Psoas muscle (tissue), 7 donors: ENCODE measurements at regions not wholly inside any gene's neighbourhood (a gene's known extent, or its start where the extent isn't known, plus 50 kb on each side); places are given as distances from the start of the nearest gene placed in this dataset.

Experiments
- ATAC-seq, 4 donors: fragments of 200-7000 bp; cut with Tn5 transposase; one replicate each; pipeline ENCODE4 v1.9.1; 2020; ENCODE audit warnings: moderate library complexity in 3 of 4, mild to moderate bottlenecking in 2 of 4
- DNase-seq, 2 donors: peaks; one replicate each; pipeline ENCODE4 v3.0.0-alpha.2; 2020
- H3K27ac ChIP-seq: fragments of 200-600 bp; one replicate; pipeline ENCODE4 v1.8.0; 2022
- H3K27me3 ChIP-seq, 3 donors: fragments of 200-600 bp in 1 of 3; one replicate each; pipeline versions ENCODE4 v1.6.1 to v1.8.0; 2013 to 2022; ENCODE audit warnings: low read length in 2 of 3, mild to moderate bottlenecking in 2 of 3, moderate library complexity in 1 of 3; ENCODE audit not compliant: insufficient read depth in 3 of 3
- H3K36me3 ChIP-seq, 2 donors: fragments of 200-600 bp in 1 of 2; one replicate each; pipeline versions ENCODE4 v1.6.1 to v1.8.0; 2013 to 2022; ENCODE audit warnings: low read depth in 1 of 2, mild to moderate bottlenecking in 1 of 2, moderate library complexity in 1 of 2; ENCODE audit not compliant: insufficient read depth in 1 of 2
- H3K4me1 ChIP-seq: fragments of 200-600 bp; one replicate; pipeline ENCODE4 v1.8.0; 2022
- H3K4me3 ChIP-seq: fragments of 200-600 bp; one replicate; pipeline ENCODE4 v1.8.0; 2022; ENCODE audit warnings: mild to moderate bottlenecking
- H3K9me3 ChIP-seq: fragments of 200-600 bp; one replicate; pipeline ENCODE4 v1.8.0; 2022
- CTCF ChIP-seq: fragments of 200-600 bp; IDR thresholded peaks from one replicate; pipeline ENCODE4 v1.8.0; 2022; ENCODE audit warnings: antibody characterized with exemption
- WGBS, 3 donors: extraction: QIAGEN DNeasy Blood & Tissue Kit; methylation state at CpG; one replicate each; pipeline versions ENCODE4 v1.1.6 to v1.1.7; 2013; 5-methylcytosine and 5-hydroxymethylcytosine counted together
- intact Hi-C, 2 donors: fragments of 100-400 bp; cut with DNase I; formaldehyde crosslinking; loops; one replicate each; pipeline versions ENCODE4 v1.11.0 to v1.14.2; 2022
- donor health status: healthy with polysubstance abuse.
- donor health status: DM: no; HTN: no; CAD: no; lungs with moderate emphysema.
- donor health status: Bipolar disorder and iron deficiency.
- donor health status: healthy.
- donor health status: DM: yes; HTN: yes; CAD: no.
- donor health status: DM: no; HTN: no; CAD: no.
- donor health status: DM: yes; HTN: yes; CAD: no.

GRCh38 chr13:111625526-111626315 is 305.3 kb downstream of the TEX29 start:
- Histone ChIP-seq H3K27me3 (peaks cover 0 to 7% (median 0%) of the 10 kb centered on the region in 3 donors), H3K27ac (no peak overlapping the region), H3K4me1 (no peaks in the 10 kb centered on the region), H3K36me3 (no peaks in the 10 kb centered on the region), H3K4me3 (no peak overlapping the region), H3K9me3 (no peaks in the 10 kb centered on the region)
- 70 to 75% (median 73%) methylated on average over 13 of the region's 13 CpGs for WGBS, 3 donors
- DNase-seq (no peak), ATAC-seq (no peak)
- TF ChIP-seq CTCF, result no peak
- intact Hi-C loops, result no loop called here

- peaks cover 0 to 7% (median 0%) of the 10 kb centered on the region in 3 donors for H3K27me3 ChIP-seq
- no peaks in the 10 kb centered on the region for H3K9me3 ChIP-seq
- H3K27ac ChIP-seq, result no peak overlapping the region
- H3K4me1 ChIP-seq, result no peaks in the 10 kb centered on the region
- ATAC-seq, result no peak
- TF ChIP-seq CTCF, result no peak
- H3K36me3 ChIP-seq, result no peaks in the 10 kb centered on the region
- intact Hi-C loops, result no loop called here
- H3K4me3 ChIP-seq, result no peak overlapping the region
- DNase-seq, result no peak
- 29 to 46% (median 31%) methylated on average over 18 of the region's 18 CpGs for WGBS, 3 donors
Observed at GRCh38 chr13:111626371-111627305, 306.2 kb downstream of the TEX29 start.

- no peaks in the 10 kb centered on the region for H3K36me3 ChIP-seq
- H3K27me3 ChIP-seq, result peaks cover 0 to 10% (median 0%) of the 10 kb centered on the region in 3 donors
- ATAC-seq, result no peak
- no peak overlapping the region for H3K4me3 ChIP-seq
- intact Hi-C loops, result no loop called here
- H3K9me3 ChIP-seq, result no peaks in the 10 kb centered on the region
- DNase-seq, result no peak
- 77 to 82% (median 80%) methylated on average over 13 of the region's 13 CpGs for WGBS, 3 donors
- TF ChIP-seq CTCF, result no peak
- no peak overlapping the region for H3K27ac ChIP-seq
- H3K4me1 ChIP-seq, result no peaks in the 10 kb centered on the region
Observed at GRCh38 chr13:111627596-111627995, 307.2 kb downstream of the TEX29 start.

GRCh38 chr13:111629016-111629415 is 308.6 kb downstream of the TEX29 start:
- H3K36me3 ChIP-seq, result no peaks in the 10 kb centered on the region
- 63 to 78% (median 68%) methylated on average over 11 of the region's 11 CpGs for WGBS, 3 donors
- ATAC-seq (no peak), DNase-seq (no peak)
- H3K4me1 ChIP-seq, result no peaks in the 10 kb centered on the region
- H3K27ac ChIP-seq, result no peak overlapping the region
- intact Hi-C loops, result no loop called here
- TF ChIP-seq CTCF, result no peak
- H3K9me3 ChIP-seq, result no peaks in the 10 kb centered on the region
- H3K27me3 ChIP-seq, result peaks cover 0 to 10% (median 0%) of the 10 kb centered on the region in 3 donors
- no peak overlapping the region for H3K4me3 ChIP-seq
